ENCODE measurements at regions not wholly inside any gene's neighbourhood (a gene's known extent, or its start where the extent isn't known, plus 50 kb on each side); places are given as distances from the start of the nearest gene placed in this dataset.
"Not testable (repeated sequence)": the region's sequence is repeated elsewhere in the genome, so short reads cannot be mapped to it uniquely, and the experiment has no call there.

DNA sequence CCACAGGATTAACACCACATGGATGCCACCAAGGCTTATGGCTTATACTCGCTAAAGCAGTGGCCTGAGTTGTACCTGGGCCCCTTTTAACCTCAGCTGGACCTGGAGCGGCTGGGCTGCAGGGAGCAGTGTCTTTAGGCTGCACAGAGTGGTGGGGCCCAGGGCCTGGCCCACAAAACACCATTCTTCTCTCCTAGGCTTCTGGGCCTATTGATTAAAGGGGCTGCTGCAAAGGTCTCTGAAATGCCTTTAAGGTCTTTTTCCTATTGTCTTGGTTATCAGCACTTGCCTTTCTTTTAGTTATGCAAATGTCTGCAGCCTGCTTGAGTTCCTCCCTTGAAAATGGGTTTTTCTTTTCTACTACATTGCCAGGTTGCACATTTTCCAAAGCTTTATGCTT, 973.9 kb upstream of the PRR20A start:
- no peak for DNase-seq (ENCODE audit: low read depth, low spot score)

DNA sequence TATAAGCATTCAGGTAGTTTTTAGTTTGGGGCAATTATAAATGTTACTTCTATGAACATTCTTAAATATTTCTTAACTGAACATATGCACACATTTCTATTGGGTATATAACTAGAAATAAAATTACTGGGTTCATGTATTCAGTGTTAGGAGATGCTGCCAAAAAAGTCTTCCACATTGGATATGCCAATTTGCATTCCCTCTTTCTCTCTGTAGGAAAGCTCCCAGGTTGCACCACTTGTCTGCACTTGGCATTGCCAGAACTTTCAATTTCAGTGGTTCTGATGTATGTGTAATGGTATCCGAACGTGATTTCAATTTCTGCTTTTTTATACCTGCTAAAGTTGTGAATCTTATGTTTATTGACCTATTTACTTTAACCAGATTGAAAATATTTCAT, 972.1 kb upstream of the PRR20A start:
- DNase-seq (ENCODE audit: low read depth, low spot score): no peak

DNA sequence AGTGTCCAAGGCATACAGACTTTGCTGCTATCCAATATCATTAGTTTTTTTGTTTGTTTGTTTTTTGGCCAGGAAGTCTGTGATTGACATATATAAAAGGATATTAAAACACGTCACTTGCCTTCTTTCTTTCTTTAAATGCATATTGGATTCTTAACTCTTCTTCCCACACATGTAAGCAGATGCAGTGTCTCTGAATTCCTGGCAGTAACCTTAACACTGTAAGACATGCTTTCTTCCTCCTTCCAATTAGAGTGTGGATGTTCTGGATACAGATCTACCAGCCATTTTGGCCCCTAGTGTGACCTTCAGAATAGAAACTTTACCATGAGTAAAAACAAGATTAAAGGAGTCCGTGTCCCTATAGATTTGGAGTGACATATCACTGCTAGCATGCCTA, 967.4 kb upstream of the PRR20A start:
- DNase-seq (ENCODE audit: low read depth, low spot score): no peak

DNA sequence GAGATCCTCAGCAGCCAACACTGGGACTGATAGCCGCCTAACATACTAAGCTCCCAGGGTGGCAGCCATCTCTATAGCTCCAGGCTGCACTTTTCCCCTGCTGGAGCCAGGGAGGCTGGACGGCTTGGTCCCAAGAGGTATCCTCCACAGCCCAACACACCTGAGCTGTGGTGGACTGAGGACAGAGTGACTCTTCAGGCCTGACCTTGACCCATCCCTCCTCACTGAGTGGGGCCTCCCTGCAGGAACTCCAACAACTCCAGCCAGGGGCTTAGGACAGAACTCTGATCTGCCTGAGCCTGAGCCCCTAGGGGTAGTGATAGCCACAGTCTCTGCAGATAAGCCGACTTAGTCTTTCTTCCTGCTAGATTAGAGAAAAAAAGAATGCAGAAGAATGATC, 958.1 kb upstream of the PRR20A start:
- no peak for DNase-seq (ENCODE audit: low read depth, low spot score)

DNA sequence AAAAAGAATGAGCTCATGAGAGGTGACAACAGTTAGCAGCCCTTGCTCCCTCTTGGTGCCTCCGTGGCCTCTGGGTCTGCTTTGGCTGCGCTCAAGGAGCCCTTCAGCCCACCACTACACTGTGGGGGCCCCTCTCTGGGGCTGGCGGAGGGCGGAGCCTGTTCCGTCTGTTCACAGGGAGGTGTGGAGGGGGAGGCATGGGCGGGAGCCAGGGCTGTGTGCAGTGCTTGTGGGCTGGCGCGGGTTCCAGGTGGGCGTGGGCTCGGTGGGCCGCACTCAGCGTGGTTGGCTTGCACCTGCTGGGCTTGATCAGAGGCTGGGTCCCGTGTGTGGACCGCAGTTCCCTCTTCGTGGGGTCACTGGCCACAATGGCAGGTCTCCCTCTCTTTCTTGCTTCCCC, 953.4 kb upstream of the PRR20A start:
- no peak for DNase-seq (ENCODE audit: low read depth, low spot score)

DNA sequence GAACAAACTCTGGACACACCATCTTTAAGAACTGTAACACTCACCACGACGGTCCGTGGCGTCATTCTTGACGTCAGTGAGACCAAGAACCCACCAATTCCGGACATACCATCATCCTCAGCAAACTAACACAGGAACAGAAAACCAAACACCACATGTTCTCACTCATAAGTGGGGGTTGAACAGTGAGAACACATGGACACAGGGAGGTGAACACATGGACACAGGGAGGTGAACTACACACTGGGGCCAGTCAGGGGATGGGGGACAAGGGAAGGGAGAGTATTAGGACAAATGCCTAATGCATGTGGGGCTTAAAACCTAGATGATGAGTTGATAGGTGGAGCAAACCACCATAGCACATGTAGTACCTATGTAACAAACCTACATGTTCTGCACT, 952.1 kb upstream of the PRR20A start:
- not testable (repeated sequence) for DNase-seq (ENCODE audit: low read depth, low spot score)

DNA sequence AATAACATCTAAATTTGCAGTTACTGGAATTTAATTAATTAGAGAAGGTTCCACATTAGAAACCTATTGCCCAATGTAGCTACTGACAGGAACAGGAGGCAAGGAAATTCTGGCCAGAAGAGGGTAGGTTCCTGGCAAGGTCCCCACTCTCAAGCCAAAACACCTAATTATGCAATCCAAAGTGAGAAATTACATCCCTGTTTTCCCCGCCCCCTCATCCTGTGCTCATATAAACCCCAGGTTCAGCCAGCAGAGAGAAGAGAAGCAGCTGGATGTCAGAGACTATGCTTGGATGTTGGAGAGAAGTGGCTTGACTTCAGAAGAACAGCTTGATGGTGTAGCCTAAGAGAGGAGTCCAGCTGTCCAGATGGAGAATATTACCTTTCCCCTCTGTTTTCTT, 951.3 kb upstream of the PRR20A start:
- no peak for DNase-seq (ENCODE audit: low read depth, low spot score)

DNA sequence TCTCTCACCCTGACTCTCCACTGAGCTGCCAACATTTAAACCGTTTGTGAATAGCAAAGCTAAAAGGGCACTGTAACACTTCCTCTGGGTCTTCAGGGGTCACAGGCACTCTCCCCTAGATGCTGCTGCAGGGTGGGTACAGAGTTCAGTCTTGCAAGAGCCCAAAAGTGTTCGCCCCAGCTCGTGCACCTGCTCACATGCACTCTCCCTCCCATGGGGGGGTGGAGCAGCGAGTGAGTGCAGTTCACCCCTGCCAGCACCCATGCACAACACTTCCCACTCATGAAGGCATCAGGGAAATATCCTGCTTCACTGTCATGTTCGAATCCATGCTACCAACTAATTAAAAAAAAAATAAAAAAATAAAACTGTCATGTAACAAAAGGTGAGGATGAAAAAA, 950.7 kb upstream of the PRR20A start:
- DNase-seq (ENCODE audit: low read depth, low spot score): no peak

DNA sequence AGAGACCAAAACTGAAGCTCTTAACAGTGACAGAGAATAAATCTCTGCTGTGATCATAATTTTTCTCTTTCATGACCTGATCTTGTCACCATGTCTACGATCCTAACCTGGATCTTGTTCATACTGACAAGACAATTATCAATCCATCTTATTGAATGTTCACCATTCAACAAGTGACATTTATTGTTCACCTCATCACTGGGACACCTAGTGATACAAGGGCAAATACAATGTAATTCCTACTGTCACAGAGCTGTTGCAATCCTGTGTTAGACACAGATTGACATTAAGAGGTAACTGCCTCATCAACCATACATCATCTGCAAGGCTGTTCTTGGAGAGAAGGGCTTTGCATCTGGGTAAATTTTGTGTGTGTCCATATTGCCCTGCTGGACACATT, 942.4 kb upstream of the PRR20A start:
- DNase-seq (ENCODE audit: low read depth, low spot score): no peak

DNA sequence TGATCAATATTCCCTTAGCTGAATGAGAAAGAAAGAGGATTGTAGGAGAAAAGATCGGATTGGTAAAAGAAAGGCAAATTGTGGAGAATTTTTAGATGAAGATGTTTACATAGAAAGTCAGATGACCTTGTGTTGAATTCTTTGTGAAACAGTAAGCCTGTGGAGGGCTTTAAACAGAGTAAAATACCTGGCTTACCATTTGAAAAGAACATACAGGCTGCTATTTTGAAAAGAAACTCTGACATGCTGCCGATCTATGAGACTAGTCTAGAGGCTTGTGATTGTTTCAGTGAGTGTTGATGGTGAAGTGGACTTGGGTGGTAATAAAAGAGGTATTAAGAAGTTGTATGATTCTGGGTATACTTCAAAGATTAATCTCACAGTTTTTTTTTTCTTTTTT, 938.9 kb upstream of the PRR20A start:
- DNase-seq (ENCODE audit: low read depth, low spot score): no peak

DNA sequence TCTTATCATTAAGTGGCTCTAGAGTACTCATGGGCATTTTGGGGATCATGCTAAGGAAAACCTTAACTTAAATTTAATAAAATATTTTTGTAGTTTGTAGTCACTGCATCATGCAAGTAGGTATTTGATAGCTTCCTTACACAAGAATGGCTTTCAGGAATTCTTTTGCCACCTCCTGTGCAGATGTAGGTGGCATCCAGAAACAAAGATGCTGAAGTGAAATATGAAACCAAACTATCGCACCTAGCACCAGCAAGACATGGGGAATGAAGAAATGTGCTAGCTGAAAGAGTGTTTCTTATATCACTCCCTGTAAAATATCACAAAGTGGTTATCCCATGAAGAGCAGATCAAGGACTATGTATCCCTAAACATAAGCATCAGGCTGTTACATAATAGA, 924.5 kb upstream of the PRR20A start:
- DNase-seq (ENCODE audit: low read depth, low spot score): no peak

DNA sequence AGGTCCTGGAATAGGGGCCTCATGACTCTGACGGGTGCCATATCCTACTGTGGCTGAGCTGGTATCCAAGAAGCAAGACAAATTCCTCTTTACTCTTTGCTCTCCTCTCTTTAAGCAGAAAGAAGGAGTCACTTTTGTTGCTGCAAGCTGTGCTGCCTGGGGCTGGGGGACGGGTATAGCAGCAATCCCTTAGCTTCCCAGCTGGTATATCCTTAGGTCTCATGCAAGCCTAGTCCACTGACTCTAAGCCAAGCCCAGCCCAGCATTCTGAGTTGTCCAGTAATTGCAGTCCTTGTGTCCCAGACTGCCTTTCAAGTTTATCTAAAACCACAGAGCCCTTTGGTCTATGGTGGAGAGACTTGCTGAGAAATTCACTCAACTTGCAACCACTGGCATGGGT, 893.0 kb upstream of the PRR20A start:
- DNase-seq (ENCODE audit: low read depth, low spot score): no peak

DNA sequence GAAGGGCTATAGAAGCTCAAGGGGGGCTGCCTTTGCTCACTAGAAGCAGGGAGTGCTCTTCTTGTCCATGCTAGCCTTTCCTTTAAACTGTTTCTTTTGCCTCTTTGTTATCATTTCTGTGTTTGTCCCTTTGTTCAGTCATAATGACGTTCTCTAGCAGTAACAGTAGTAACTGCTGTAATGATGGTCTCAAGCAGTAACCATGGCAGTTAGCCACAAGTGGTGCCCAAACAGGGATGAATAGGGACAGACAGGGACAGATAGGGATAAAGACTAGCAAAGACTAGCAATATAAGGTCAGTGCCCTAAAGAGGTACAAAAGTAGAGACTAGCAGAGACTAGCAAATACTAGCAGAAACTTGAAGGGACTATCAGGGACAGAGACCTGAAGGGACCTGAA, 869.0 kb upstream of the PRR20A start:
- DNase-seq (ENCODE audit: low read depth, low spot score): no peak

DNA sequence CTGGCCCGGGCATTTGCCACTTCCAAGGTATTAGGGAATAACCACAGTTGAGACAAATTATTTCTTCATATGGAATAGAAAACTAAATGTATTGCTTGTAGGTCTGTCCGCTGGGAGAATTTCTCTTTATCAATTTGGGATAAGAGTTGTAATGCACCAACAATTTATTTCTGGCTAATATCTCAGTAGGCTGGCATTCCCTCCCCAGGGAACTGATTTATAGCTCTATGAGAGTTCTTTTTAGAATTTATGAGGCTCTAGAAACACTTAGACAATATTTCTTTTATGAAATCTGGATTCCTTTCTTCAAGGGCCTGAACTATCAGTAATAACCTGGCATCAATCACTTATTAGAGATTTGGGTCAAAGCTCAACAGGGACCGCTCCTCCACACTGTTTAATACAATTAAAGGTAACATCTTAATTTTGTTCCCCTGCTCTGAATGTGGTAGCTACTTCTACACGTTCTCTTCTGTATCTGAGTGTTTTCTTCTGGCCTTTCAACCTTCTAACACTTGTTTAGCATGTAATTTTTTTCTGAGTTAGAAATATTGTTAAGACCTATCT, 857.4 kb upstream of the PRR20A start:
- DNase-seq (ENCODE audit: low read depth, low spot score): no peak

DNA sequence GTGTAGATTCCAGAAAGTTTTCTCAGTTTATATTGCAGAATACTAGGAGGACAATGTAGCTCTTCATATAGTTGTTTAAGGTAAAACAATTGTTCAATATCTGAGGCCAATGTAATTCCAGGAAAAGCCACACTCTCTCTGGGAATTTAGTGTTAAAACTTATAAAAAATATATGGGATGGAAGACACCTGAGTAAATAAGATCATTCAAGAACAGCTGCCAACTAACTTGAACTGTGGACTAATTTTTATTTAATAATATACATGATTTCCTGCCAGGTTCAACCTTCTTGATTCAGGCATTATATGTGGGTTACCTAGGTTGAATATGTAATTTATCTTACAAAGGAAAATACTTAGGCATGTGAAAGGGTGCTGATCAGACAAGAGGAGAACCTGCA, 841.1 kb upstream of the PRR20A start:
- DNase-seq (ENCODE audit: low read depth, low spot score): no peak

DNA sequence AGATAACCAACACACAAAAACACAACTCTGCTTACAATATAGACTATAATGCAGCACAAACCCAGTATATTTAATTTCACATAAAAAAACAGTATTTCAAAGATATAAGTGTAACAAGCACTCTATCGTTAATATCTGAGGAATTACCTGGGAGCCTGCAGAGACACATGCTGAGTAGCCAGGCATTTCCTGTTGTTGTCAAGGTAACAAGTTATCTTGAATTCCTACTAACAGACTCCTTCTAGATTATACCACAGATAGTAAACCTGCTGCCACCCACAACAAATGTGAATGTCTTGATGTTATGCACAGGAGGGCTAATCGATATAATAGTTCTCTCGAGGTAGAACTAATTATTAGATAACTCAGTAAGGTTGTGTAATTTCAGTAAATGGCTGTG, 826.0 kb upstream of the PRR20A start:
- DNase-seq (ENCODE audit: low read depth, low spot score): no peak

DNA sequence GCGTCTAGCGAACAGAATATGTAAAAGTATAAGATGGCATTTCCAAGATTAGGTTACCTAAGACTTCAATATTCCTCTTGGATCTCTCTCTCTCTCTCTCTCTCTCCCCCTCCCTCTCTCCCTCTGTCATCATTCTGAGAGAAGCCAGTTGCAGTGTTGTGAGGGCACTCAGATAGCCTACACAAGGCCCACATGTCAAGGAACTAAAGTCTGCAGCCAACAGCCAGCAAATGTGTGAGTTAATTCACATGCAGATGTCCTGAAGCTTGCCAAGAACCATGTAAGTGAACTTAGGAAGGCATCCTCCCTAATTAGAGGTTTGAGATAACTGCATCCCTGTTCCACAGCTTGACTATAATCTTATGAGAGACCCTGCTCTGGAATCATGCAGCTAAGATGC, 822.9 kb upstream of the PRR20A start:
- DNase-seq (ENCODE audit: low read depth, low spot score): no peak

DNA sequence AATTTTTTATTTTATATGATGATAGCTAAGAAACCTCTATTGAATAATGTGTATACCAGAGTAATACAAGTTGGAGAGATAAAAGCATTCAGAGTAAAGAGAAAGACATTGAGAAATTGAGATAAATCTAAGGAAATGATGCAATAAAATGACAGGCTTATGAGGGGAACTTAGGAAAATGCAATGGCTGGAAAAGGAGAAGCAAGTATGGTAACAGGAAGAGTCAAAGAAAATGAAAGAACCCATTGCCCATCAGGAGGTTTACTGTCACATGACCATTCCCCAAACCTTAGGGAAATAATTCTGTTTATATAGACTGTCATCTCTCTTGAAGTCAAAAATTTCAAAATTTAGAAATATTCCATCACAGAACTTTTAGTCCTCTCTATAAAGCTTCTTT, 808.0 kb upstream of the PRR20A start:
- DNase-seq (ENCODE audit: low read depth, low spot score): no peak

DNA sequence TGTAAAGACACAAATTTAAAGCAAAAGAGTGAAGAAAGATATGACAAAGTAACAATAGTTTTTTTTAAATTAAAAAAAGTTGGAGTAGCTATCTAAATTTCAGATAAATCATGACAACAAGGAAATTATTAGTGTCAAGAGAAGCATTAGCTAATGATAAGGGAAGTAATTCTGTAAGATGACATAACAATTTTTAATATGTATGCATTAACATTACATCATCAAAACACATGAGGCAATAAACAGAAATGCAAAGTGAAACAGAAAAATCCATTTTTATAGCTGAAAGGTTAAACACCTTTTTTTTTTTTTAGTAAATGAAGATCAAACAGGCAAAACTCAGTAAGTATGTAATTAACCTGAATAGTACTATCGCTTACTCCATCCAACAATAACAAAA, 804.9 kb upstream of the PRR20A start:
- DNase-seq (ENCODE audit: low read depth, low spot score): no peak

DNA sequence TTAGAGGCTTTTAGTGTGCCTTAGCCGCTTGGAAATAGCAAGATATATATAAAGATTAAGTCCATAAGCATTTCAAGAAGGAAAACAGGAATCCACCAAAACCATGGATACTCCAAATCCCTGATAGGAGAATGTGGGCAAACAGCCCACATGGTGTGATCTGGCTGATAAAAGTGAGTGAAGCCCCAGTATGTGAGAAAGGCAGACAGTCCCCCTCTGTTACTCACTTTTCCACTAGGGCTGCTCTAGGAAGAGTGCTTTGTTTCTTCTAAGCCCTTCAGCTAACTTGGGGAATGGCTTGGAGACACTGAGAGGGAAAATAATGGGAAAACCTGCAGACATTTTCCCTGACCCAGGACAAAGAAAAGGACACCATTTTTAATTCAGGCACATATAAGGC, 802.3 kb upstream of the PRR20A start:
- DNase-seq (ENCODE audit: low read depth, low spot score): no peak

DNA sequence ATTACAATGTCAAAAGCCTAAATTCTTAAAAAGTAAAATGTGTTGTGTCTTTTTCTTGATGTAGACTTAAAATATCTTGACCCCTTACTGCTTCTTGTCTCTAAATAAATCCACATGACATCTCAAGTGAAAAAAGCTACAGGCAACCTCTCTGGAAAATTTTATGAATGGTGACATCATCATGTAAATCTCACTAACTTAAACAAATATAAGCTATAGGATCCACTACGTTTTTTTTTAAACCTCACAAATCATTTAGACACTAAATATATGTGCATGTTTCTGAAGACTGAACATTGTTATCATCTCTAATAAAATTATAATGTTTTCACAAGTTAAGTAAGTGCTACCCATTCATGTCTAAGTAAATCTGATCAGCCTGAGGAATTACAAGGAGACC, 793.7 kb upstream of the PRR20A start:
- DNase-seq (ENCODE audit: low read depth, low spot score): no peak

DNA sequence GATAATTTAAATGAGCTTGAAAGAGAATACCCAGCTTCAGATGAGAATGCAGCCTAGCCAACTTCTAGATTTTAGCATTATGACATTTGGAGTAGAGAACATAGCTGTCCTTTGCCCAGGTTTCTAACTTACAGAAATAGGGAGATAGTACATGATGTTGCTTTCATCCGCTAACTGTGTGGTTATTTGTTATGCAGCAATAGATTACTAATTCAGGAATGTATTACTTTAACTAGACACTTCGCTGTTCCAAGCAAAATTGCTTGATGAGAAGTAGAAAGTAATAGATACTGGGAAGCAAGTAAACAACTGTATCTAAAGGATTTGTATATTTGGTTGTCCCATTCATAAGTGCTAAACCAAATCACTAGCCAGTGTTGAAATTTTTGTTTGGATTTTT, 790.9 kb upstream of the PRR20A start:
- no peak for DNase-seq (ENCODE audit: low read depth, low spot score)

DNA sequence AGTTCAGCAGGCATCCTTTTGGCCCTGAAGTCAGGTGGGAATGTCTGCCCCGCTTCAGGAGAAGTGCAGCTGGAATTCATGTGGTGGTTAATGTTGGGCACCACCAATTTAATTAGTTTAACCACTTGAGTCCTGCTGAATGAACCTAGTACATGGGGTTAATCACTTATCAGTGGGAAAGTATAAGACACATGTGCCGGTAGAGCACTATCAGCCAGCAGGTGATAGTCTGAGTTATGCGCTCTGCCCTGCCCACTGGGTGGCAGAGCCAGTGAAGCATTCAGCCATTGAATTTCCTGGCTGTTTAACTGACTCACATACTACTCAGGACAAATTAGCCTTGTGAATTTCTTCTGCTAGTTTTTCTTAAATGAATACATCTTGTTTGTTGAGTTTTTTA, 789.7 kb upstream of the PRR20A start:
- DNase-seq (ENCODE audit: low read depth, low spot score): no peak

DNA sequence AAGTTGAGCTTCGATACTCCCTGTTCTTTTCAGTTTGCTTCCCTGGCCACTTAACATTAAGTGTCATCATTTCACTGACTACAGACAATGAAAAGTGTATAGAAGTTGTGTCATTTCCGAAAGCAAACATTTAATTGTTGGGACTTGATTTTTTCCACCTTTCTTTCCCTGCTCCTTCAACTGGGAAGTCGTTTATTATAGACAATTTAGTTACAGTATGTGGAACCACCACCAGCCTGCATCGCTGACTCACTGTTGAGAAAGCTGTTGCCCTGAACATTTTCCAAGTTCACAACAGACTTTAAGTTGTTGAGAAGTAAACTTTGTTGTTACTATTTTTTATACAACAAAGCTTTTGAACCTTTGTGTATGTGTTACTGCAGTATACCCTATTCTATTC, 788.4 kb upstream of the PRR20A start:
- DNase-seq (ENCODE audit: low read depth, low spot score): no peak

DNA sequence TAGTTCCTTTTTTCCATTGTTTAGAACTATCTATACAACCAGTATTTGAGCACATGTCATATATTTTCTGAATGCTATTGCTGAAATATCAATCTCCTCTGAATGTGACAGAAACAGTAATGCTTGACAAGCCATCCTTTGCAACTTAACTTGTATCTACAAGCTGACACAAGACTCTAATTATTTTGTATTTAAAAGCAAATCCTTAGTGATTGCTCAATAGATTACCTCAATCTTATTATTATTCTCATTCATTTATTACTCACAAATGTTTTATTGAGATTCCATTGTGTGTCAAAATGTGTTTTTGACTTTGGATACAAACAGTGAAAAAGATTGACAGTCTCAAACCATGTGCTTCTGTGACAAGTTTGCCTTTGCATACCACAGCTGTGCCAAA, 787.8 kb upstream of the PRR20A start:
- no peak for DNase-seq (ENCODE audit: low read depth, low spot score)
